T-helper 2 cell treated with Interferon-gamma antibody and Interleukin-4, amounts not matched to agents 100 ng/mL and 5 ng/mL, for 36 hours (primary cell): ENCODE measurements at regions not wholly inside any gene's neighbourhood (a gene's known extent, or its start where the extent isn't known, plus 50 kb on each side); places are given as distances from the start of the nearest gene placed in this dataset.
"Not testable (repeated sequence)": the region's sequence is repeated elsewhere in the genome, so short reads cannot be mapped to it uniquely, and the experiment has no call there.

Experiments
- intact Hi-C: fragments of 100-400 bp; cut with micrococcal nuclease; formaldehyde crosslinking; loops from one replicate; pipeline ENCODE4 v1.15.1; 2023

GRCh38 chr5:152184266-152184665 lies 220.8 kb downstream of the NMUR2 start:
- intact Hi-C loops, result no loop called here

- intact Hi-C loops, result no loop called here
Measured at GRCh38 chr5:152181461-152181860, 223.6 kb downstream of the NMUR2 start.

GRCh38 chr5:152178350-152178699 lies 226.8 kb downstream of the NMUR2 start:
- intact Hi-C loops, result no loop called here

- intact Hi-C loops, result no loop called here
Measured at GRCh38 chr5:152177626-152178349, 227.3 kb downstream of the NMUR2 start.

- intact Hi-C loops, result no loop called here
Measured at GRCh38 chr5:152171888-152172287, 233.2 kb downstream of the NMUR2 start.

DNA sequence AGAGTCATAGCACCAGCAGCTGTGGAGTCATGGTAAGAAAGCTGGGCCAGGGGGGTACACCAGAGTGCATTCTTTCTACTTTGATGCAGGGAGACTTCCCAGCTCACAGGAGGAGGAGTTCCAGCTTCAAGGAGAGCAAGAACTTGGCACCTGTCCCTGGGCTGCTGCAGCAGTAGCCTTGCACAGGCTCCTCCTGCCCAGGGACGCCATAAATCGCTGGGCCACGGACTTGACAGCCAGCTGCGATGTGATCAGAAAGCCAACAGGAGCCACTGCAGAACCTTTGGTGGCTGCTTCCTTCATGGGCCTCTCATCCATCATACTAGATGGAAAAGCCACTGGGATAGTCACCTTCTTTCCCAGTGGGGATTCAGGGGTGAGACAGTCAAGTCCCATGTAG lies 234.7 kb downstream of the NMUR2 start:
- intact Hi-C loops, result no loop called here

DNA sequence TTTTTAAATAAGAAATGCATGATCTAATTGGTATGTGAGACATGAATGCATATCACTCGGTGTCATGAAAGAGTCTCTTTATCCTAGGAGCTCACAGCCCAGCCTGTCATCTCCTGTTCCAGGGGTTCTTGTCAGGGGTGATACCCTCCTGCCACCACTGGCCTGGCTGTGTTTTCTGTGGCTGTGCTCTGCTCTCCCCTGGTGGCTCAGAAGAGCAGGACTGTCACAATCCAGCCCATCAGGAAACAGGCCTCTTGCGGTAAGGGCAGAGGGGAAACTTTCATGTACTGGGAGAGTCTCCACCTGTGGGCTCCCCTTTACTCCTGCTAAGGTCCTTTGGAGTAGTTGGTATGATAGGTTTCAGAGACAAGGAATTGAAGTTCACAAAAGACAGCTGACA lies 240.2 kb upstream of the GLRA1 start:
- intact Hi-C loops, result no loop called here

- intact Hi-C loops, result not testable (repeated sequence)
Measured at GRCh38 chr5:152159894-152160293, 235.2 kb upstream of the GLRA1 start.

- intact Hi-C loops, result not testable (repeated sequence)
Measured at GRCh38 chr5:152154452-152154851, 229.8 kb upstream of the GLRA1 start.

DNA sequence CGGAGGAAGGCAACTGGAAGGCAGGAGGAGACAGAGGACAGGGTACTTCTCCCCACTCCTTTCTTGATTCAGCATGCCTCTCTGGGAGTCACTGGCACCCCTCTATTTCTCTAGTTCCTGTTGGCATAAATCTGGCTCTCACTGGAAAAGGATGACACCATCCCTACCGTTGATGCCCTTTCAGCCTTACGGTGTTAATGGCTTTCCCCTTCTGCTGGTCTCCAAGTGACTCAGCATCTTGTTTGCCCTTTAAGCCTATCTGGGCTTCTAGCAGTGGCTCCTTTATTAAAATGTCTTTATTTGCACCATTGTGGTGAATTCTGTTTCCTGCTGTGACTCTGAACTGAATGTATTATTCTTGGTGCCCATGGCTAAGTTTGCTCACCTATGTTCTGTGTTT lies 227.3 kb upstream of the GLRA1 start:
- intact Hi-C loops, result no loop called here

GRCh38 chr5:152151113-152151512 lies 226.5 kb upstream of the GLRA1 start:
- intact Hi-C loops, result no loop called here

- intact Hi-C loops, result no loop called here
Measured at GRCh38 chr5:152147286-152147685, 222.6 kb upstream of the GLRA1 start.

GRCh38 chr5:152146566-152146965 lies 221.9 kb upstream of the GLRA1 start:
- intact Hi-C loops, result no loop called here

DNA sequence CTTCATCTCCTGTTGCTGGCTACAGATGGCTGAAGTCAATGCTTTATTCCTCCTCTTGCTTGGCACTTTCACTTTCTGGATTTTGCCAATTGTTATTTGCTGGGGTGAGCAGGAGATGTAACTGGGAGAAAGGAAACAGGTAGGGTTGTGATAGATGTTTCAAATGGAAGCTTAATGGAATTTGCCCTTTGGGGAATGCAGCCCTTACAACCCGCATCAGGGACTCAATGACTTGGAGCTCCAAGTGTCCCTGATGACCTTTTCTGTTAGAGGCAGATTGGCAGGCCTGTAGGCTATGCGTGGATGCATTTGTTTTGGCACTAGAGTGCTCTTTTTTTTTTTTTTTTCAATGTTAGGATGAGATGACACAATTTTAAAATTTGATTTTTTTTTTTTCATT lies 219.9 kb upstream of the GLRA1 start:
- intact Hi-C loops, result no loop called here

DNA sequence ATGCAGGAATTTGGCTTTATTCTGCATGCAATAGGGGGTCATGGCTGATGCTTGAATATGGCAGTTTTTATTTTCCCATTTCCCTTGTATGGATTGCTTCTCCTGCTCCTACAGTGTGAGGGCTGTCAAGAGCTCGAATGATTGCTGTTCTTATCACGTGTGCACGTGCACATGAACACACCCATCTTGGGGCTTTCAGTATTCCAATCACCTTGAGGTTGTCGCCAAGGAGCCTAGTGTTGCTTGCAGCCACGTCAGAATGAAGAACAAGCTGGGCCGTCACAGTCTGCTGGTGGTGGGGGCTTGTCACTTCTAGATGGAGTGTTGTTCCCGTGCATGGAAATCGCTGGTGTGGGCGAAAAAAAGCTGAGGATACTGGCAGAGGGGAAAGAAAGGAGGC lies 219.4 kb upstream of the GLRA1 start:
- intact Hi-C loops, result no loop called here

DNA sequence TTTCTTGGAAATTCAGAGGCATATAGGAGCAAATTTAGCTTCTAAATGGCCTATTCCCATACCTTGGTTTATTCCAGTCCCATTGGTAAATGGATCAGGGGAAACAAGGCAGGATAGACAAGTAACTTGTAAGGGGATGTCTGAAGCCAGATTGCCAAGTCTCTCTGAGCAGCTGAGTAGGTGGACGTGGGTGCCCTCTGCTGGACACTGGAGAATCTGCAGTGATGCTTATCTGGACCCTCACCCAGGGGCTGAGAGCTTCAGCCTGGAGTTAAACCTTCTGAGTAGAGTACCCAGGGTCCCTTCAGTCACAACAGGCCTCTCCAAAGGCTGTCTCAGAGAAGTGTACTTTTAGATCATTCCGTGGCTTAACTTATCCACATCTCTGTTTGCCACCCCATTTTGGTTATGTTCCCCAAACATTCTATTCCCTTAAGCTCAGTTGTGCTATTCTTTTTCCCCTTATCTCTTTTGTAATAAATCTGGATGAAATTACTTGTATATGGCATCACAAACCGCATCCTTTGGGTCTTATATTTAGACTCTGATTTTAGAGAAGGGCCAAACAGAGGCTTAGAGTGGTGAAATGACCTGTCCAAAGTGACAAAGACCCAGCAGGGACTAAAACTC lies 218.3 kb upstream of the GLRA1 start:
- intact Hi-C loops, result loop anchor here (1.0 kb wide), 1 partner anchor 318 kb away; no protein-coding TSS in a partner anchor

- intact Hi-C loops, result no loop called here
Measured at GRCh38 chr5:152140347-152140746, 215.7 kb upstream of the GLRA1 start.

DNA sequence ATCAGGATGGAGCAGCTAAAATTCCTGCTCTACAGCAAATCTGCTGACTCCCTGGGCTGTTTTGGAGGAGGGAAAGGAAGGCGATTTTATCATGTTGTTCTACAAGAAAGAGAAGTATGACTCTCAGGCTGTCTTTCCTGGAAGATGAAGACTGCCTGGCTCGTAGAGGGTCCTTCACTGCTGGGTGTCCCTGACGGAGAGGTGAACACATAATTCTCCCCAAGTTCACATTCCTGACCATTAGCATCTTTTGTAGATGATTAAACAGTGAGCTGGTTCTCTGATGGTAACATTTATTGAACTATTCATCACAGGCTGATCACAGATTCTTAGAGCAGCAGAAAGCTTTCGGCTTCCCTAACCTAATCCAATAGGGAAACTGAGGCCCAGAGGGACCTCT lies 212.4 kb upstream of the GLRA1 start:
- intact Hi-C loops, result no loop called here

- intact Hi-C loops, result no loop called here
Measured at GRCh38 chr5:152136321-152136720, 211.7 kb upstream of the GLRA1 start.

DNA sequence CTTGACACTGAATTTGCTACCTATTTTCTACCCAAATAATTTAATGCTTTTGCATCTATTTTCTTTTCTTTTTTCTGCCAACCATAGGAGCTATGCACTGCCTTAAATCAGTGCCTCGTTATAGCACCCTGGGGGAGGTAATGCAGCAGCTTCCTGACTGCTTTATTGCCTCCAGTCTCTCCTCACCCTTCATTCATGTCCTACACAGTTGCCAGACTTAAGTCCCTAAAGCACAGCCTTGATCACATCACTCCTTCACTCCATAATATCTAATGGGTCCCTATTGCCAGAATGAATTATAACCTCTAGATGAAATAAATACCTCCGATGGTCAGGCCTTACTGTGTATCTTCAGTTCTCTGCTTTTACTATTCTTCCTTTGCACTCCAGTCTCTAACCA lies 211.2 kb upstream of the GLRA1 start:
- intact Hi-C loops, result no loop called here

- intact Hi-C loops, result no loop called here
Measured at GRCh38 chr5:152125661-152126205, 201.1 kb upstream of the GLRA1 start.

- intact Hi-C loops, result no loop called here
Measured at GRCh38 chr5:152124409-152125041, 199.9 kb upstream of the GLRA1 start.
